GM23248 (cell line): ENCODE measurements at regions not wholly inside any gene's neighbourhood (a gene's known extent, or its start where the extent isn't known, plus 50 kb on each side); places are given as distances from the start of the nearest gene placed in this dataset.

ENCODE experiments used
- EZH2 ChIP-seq: fragments of 200-600 bp; sonication (generic); IDR thresholded peaks from 2 replicates; pipeline ENCODE4 v1.6.1; 2018; ENCODE audit warnings: antibody characterized with exemption, mild to moderate bottlenecking; ENCODE audit not compliant: insufficient read depth, poor library complexity, severe bottlenecking
- EZH2phosphoT487 ChIP-seq: fragments of 200-600 bp; sonication (generic); IDR thresholded peaks from 2 replicates; pipeline ENCODE4 v1.6.1; 2018; ENCODE audit warnings: antibody characterized with exemption, moderate library complexity, mild to moderate bottlenecking, low read depth; ENCODE audit not compliant: insufficient read depth

DNA sequence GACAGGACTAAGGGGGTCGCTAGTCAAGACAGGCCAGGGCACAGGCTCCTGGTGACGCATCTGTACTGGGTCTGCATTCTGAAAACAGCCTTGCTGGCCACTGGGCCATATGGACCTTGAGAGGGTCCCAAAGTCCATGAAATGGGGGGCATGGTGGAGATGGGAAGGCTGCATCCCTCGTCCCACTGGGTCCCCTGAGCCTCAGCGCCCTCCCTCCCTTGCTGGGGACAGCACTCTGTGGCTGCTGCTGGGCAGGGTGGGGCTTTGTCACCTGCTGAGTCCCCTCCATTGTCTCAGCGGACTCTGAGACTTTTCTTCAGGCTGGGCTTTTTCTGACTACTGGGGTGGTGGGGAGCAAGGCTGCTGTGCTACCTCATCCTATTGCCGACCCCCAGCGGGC lies 205.2 kb downstream of the RHOU start:
- TF ChIP-seq EZH2 (no peak), EZH2phosphoT487 (no peak)
